H1 (cell line): ENCODE measurements at regions not wholly inside any gene's neighbourhood (a gene's known extent, or its start where the extent isn't known, plus 50 kb on each side); places are given as distances from the start of the nearest gene placed in this dataset.
A peak's percentile ranks its signal among the peaks of the same experiment; 100 is the strongest.

Source experiments
- CTCF ChIA-PET: fragments of 300-600 bp; sonication (Branson Sonifier 250); formaldehyde crosslinking; loops from one replicate; lab custom pipeline; 2021; ENCODE audit not compliant: partially characterized antibody; lab: Charles Lee
- POLR2A ChIA-PET: fragments of 300-600 bp; sonication (Branson Sonifier 250); formaldehyde crosslinking; loops from one replicate; lab custom pipeline; 2021; ENCODE audit warnings: inconsistent platforms; ENCODE audit not compliant: partially characterized antibody; lab: Charles Lee
- DNase-seq, 2 experiments: peaks; one replicate each; pipeline versions ENCODE4 v3.0.0 to v3.0.0-alpha.2; 2010 to 2022; ENCODE audit warnings: low spot score in 2 of 2, low read depth in 1 of 2, mixed read lengths in 1 of 2
- FAIRE-seq: peaks from 2 replicates; lab custom pipeline; 2011; peaks lifted over from hg19 to GRCh38; lab: Jason Lieb, UNC
- H2AFZ ChIP-seq: 2 replicates; pipeline ENCODE4 v1.8.1; 2012; ENCODE audit warnings: low read length, inconsistent platforms
- H2AK5ac ChIP-seq: 2 replicates; pipeline ENCODE4 v1.6.1; 2013; ENCODE audit warnings: low read depth, low read length
- H2BK120ac ChIP-seq: replicated peaks from 2 replicates; pipeline ENCODE3; 2013; ENCODE audit warnings: low read depth, low read length, inconsistent platforms
- H2BK12ac ChIP-seq: 2 replicates; pipeline ENCODE4 v1.6.1; 2013; ENCODE audit warnings: low read depth, low read length
- H2BK15ac ChIP-seq: 2 replicates; pipeline ENCODE4 v1.6.1; 2013; ENCODE audit warnings: low read length
- H2BK20ac ChIP-seq: 2 replicates; pipeline ENCODE4 v1.6.1; 2013; ENCODE audit warnings: low read length
- H2BK5ac ChIP-seq: 2 replicates; pipeline ENCODE4 v1.6.1; 2013; ENCODE audit warnings: low read depth, low read length
- H3K14ac ChIP-seq: 2 replicates; pipeline ENCODE4 v1.6.1; 2013; ENCODE audit warnings: inconsistent platforms; ENCODE audit not compliant: insufficient read length
- H3K18ac ChIP-seq: 2 replicates; pipeline ENCODE4 v1.6.1; 2013; ENCODE audit warnings: low read length; ENCODE audit errors: extremely low read depth
- H3K23ac ChIP-seq: 2 replicates; pipeline ENCODE4 v1.6.1; 2013; ENCODE audit warnings: inconsistent platforms; ENCODE audit not compliant: insufficient read length
- H3K23me2 ChIP-seq: 2 replicates; pipeline ENCODE4 v1.6.1; 2013; ENCODE audit warnings: low read depth, low read length
- H3K27ac ChIP-seq: 2 replicates; pipeline ENCODE4 v1.6.1; 2011; ENCODE audit warnings: low read depth, low read length, inconsistent platforms
- H3K27me3 ChIP-seq, 4 experiments: replicated peaks in 1 of 4; 1 replicate in 1 of 4; 2 replicates in 3 of 4; pipeline versions ENCODE4 v1.6.1 to v1.8.1; 2011 to 2013; ENCODE audit warnings: low read length in 3 of 4, mild to moderate bottlenecking in 3 of 4, inconsistent platforms in 2 of 4, mixed read lengths in 2 of 4, moderate library complexity in 1 of 4; ENCODE audit not compliant: control insufficient read depth in 3 of 4, insufficient read depth in 3 of 4; ENCODE audit errors: extremely low read depth in 1 of 4
- H3K36me3 ChIP-seq, 4 experiments: 2 replicates each; pipeline versions ENCODE4 v1.6.1 to v1.8.1; 2011 to 2013; ENCODE audit warnings: mild to moderate bottlenecking in 4 of 4, low read length in 3 of 4, moderate library complexity in 2 of 4, control low read depth in 1 of 4, inconsistent platforms in 1 of 4; ENCODE audit not compliant: insufficient read depth in 4 of 4, control insufficient read depth in 2 of 4
- H3K4ac ChIP-seq: replicated peaks from 2 replicates; pipeline ENCODE3; 2013; ENCODE audit warnings: low read length, low read depth, mixed read lengths, inconsistent platforms; ENCODE audit not compliant: insufficient read length
- H3K4me1 ChIP-seq, 4 experiments: replicated peaks in 1 of 4; 1 replicate in 1 of 4; 2 replicates in 3 of 4; pipeline versions ENCODE4 v1.6.1 to v1.8.1; 2011 to 2013; ENCODE audit warnings: low read length in 3 of 4, inconsistent platforms in 2 of 4, mixed read lengths in 1 of 4; ENCODE audit not compliant: insufficient read depth in 4 of 4, control insufficient read depth in 3 of 4
- H3K4me2 ChIP-seq, 2 experiments: 2 replicates each; pipeline versions ENCODE4 v1.6.1 to v1.8.1; 2011 to 2013; ENCODE audit warnings: low read depth in 2 of 2, low read length in 2 of 2, control low read depth in 1 of 2, inconsistent platforms in 1 of 2, mild to moderate bottlenecking in 1 of 2; ENCODE audit not compliant: insufficient read depth in 1 of 2
- H3K4me3 ChIP-seq, 4 experiments: fragments of 200-600, 300-600 bp in 1 of 4; sonication (generic), shearing (Covaris generic), sonication (Bioruptor Twin) in 1 of 4; 2 replicates each; pipeline versions ENCODE4 v1.5.1 to v1.8.1; 2011 to 2016; ENCODE audit warnings: low read length in 4 of 4, low read depth in 3 of 4, control low read depth in 2 of 4, inconsistent platforms in 2 of 4, mild to moderate bottlenecking in 2 of 4, mixed read lengths in 1 of 4, moderate library complexity in 1 of 4; ENCODE audit not compliant: insufficient read depth in 2 of 4; ENCODE audit errors: extremely low read depth in 1 of 4
- H3K56ac ChIP-seq: replicated peaks from 2 replicates; pipeline ENCODE3; 2013; ENCODE audit warnings: low read depth, mild to moderate bottlenecking, mixed read lengths, low read length, inconsistent platforms; ENCODE audit not compliant: insufficient read length
- H3K79me1 ChIP-seq: 2 replicates; pipeline ENCODE4 v1.6.1; 2013; ENCODE audit warnings: low read depth, low read length, control low read depth
- H3K79me2 ChIP-seq, 2 experiments: 2 replicates each; pipeline versions ENCODE4 v1.6.1 to v1.8.1; 2012 to 2013; ENCODE audit warnings: low read length in 2 of 2, mild to moderate bottlenecking in 2 of 2, inconsistent platforms in 1 of 2; ENCODE audit not compliant: insufficient read depth in 2 of 2, control insufficient read depth in 1 of 2
- H3K9ac ChIP-seq, 4 experiments: replicated peaks in 1 of 4; 1 replicate in 1 of 4; 2 replicates in 3 of 4; pipeline versions ENCODE4 v1.6.1 to v1.8.1; 2011 to 2013; ENCODE audit warnings: low read depth in 3 of 4, low read length in 3 of 4, control low read depth in 2 of 4, mild to moderate bottlenecking in 2 of 4, moderate library complexity in 2 of 4, inconsistent platforms in 1 of 4; ENCODE audit errors: extremely low read depth in 1 of 4
- H3K9me3 ChIP-seq, 2 experiments: 2 replicates each; pipeline versions ENCODE4 v1.6.1 to v1.8.1; 2012 to 2013; ENCODE audit warnings: mild to moderate bottlenecking in 2 of 2, moderate library complexity in 2 of 2, control low read depth in 1 of 2, inconsistent platforms in 1 of 2, low read depth in 1 of 2, low read length in 1 of 2, mixed read lengths in 1 of 2; ENCODE audit not compliant: insufficient read depth in 2 of 2
- H4K20me1 ChIP-seq, 2 experiments: replicated peaks in 1 of 2; 2 replicates each; pipeline versions ENCODE3 to v1.8.1; 2011 to 2013; ENCODE audit warnings: inconsistent platforms in 2 of 2, low read length in 2 of 2, mild to moderate bottlenecking in 1 of 2; ENCODE audit not compliant: insufficient read depth in 2 of 2, control insufficient read depth in 1 of 2
- H4K5ac ChIP-seq: 2 replicates; pipeline ENCODE4 v1.6.1; 2013; ENCODE audit warnings: low read length, low read depth, mixed read lengths, inconsistent platforms; ENCODE audit not compliant: insufficient read length
- H4K8ac ChIP-seq: 2 replicates; pipeline ENCODE4 v1.8.0; 2013; ENCODE audit warnings: mild to moderate bottlenecking, moderate library complexity, low read length, inconsistent platforms; ENCODE audit not compliant: insufficient read depth; ENCODE audit errors: extremely low read depth
- H4K91ac ChIP-seq: replicated peaks from 2 replicates; pipeline ENCODE3; 2013; ENCODE audit warnings: low read length, mixed read lengths, inconsistent platforms; ENCODE audit not compliant: insufficient read length
- CHD2 ChIP-seq: IDR thresholded peaks from 2 replicates; pipeline ENCODE4 v1.6.1; 2012; ENCODE audit warnings: low read length, improper control_type of control experiment
- FOSL1 ChIP-seq: IDR thresholded peaks from 2 replicates; pipeline ENCODE4 v1.6.1; 2011; ENCODE audit warnings: mild to moderate bottlenecking, low read depth, low read length, moderate library complexity; ENCODE audit not compliant: insufficient read depth
- PHF8 ChIP-seq: fragments of 200-600 bp; sonication (generic); conservative IDR thresholded peaks from 2 replicates; pipeline ENCODE4 v1.7.1; 2012; ENCODE audit warnings: low read depth, mild to moderate bottlenecking, inconsistent platforms, low read length, moderate library complexity
- SIRT6 ChIP-seq: IDR thresholded peaks from one replicate; pipeline ENCODE4 v1.7.1; 2012; ENCODE audit warnings: low read length, inconsistent platforms
- SP1 ChIP-seq: IDR thresholded peaks from 2 replicates; pipeline ENCODE4 v1.6.1; 2011; ENCODE audit warnings: low read depth, low read length
- SP2 ChIP-seq: IDR thresholded peaks from 2 replicates; pipeline ENCODE4 v1.6.1; 2012; ENCODE audit warnings: mild to moderate bottlenecking, low read length, inconsistent platforms
- TAF1 ChIP-seq: IDR thresholded peaks from 2 replicates; pipeline ENCODE4 v1.6.1; 2011; ENCODE audit warnings: mild to moderate bottlenecking, low read depth, low read length
- WGBS, 2 experiments: shearing (Covaris generic) in 1 of 2; methylation state at CpG; one replicate each; pipeline versions ENCODE4 v1.1.6 to v1.1.7; 2013 to 2015; ENCODE audit warnings: low lambda C conversion rate in 2 of 2, mixed read lengths in 2 of 2, inconsistent platforms in 1 of 2, low coverage in 1 of 2, missing lambda C conversion rate in 1 of 2; ENCODE audit not compliant: insufficient replicate concordance in 2 of 2, insufficient coverage in 1 of 2, insufficient read length in 1 of 2; ENCODE audit errors: extremely low coverage in 1 of 2, missing lambda C conversion rate in 1 of 2; 5-methylcytosine and 5-hydroxymethylcytosine counted together

- Histone ChIP-seq H3K14ac (no peak overlapping the region), H3K79me1 (no peaks in the 10 kb centered on the region), H4K8ac (no peak overlapping the region), H3K18ac (0 out of 2 replicates have a peak overlapping the region, but pooled peaks have one; percentile 4), H3K9me3 (0 out of 4 replicates have a peak, but pooled peaks cover 2% of the 10 kb centered on the region in 2 experiments), H3K23me2 (no peaks in the 10 kb centered on the region), H3K4me2 (no peak overlapping the region), H4K91ac (no peak overlapping the region), H3K79me2 (no peaks in the 10 kb centered on the region), H2AFZ (no peak overlapping the region), H3K27ac (no peak overlapping the region), H3K4me3 (no peak overlapping the region), H3K23ac (no peak overlapping the region), H2BK120ac (no peak overlapping the region), H2BK20ac (no peak overlapping the region), H2BK12ac (no peak overlapping the region), H2BK5ac (0 out of 2 replicates have a peak overlapping the region, but pooled peaks have one; percentile 26), H3K36me3 (no peaks in the 10 kb centered on the region), H3K4me1 (peaks cover 3 to 22% (median 12%) of the 10 kb centered on the region in 4 experiments), H3K9ac (no peak overlapping the region), H2BK15ac (no peak overlapping the region), H3K27me3 (no peaks in the 10 kb centered on the region), H3K4ac (no peak overlapping the region), H4K5ac (no peak overlapping the region), H4K20me1 (no peaks in the 10 kb centered on the region), H3K56ac (no peak overlapping the region), H2AK5ac (no peak overlapping the region)
- WGBS, 2 experiments, result 67% methylated on average over 5 of the region's 5 CpGs; no CpG with 5 or more reads in 1 of the 2 experiments
- no peak for DNase-seq
- POLR2A ChIA-PET, result interaction anchor here (0.6 to 2.3 kb wide), 4 partner anchors 10 to 147 kb away, joined by 3 to 6 read pairs (median 4); no protein-coding TSS in a partner anchor
- TF ChIP-seq SP1 (peak; percentile 96), TAF1 (no peak), SIRT6 (no peak), FOSL1 (no peak), CHD2 (peak; percentile 75), SP2 (peak; percentile 70), PHF8 (no peak)
- FAIRE-seq, result no peak
- CTCF ChIA-PET, result interaction anchor here (0.6 to 5.8 kb wide), 9 partner anchors 10 to 67 kb away, joined by 3 to 41 read pairs (median 4); no protein-coding TSS in a partner anchor
Measured at GRCh38 chr1:37274938-37275631, 199.3 kb upstream of the ZC3H12A start.
